Activated T-cell treated with anti-CD3 and anti-CD28 coated beads, Interleukin-2, amount 50 U/mL, for 24 hours (primary cell): ENCODE measurements at regions not wholly inside any gene's neighbourhood (a gene's known extent, or its start where the extent isn't known, plus 50 kb on each side); places are given as distances from the start of the nearest gene placed in this dataset.
"Not testable (repeated sequence)": the region's sequence is repeated elsewhere in the genome, so short reads cannot be mapped to it uniquely, and the experiment has no call there.

ENCODE experiments used
- DNase-seq: peaks from one replicate; pipeline ENCODE4 v3.0.0-alpha.2; 2020
- H3K27ac Mint-ChIP-seq: 2 replicates; pipeline ENCODE4 v1.8.0; 2020; ENCODE audit warnings: mild to moderate bottlenecking, mixed read lengths
- H3K27me3 Mint-ChIP-seq: 2 replicates; pipeline ENCODE4 v1.8.0; 2020; ENCODE audit warnings: mixed read lengths
- H3K36me3 Mint-ChIP-seq: 2 replicates; pipeline ENCODE4 v1.8.0; 2020; ENCODE audit warnings: low read depth, mixed read lengths
- H3K4me1 Mint-ChIP-seq: 2 replicates; pipeline ENCODE4 v1.8.0; 2020; ENCODE audit warnings: low read depth, mixed read lengths
- H3K4me3 Mint-ChIP-seq: 2 replicates; pipeline ENCODE4 v1.8.0; 2020; ENCODE audit warnings: mild to moderate bottlenecking, moderate library complexity, mixed read lengths
- H3K9me3 Mint-ChIP-seq: 2 replicates; pipeline ENCODE4 v1.8.0; 2020; ENCODE audit warnings: mixed read lengths

DNA sequence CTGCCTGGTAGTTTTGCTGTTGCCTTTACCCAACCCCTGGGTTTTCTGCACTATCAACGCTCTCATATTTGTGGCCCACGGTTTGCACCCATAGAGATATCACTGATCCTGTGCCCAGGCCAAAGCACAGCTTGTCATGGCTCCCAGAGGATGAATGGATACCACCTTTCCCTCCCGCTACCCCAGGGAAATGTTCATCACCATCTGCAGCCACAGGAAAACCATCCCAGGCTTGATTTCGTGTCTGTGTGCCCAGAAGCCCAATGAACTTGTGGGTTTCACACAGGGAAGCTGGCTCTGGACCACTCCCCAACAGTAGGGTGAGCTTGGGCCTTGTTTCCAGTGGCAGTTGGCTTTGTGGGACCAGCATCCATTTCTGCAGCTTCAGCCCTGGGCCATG, 143.1 kb upstream of the GDF10 start:
- peaks cover 18% of the 10 kb centered on the region for H3K4me1 Mint-ChIP-seq
- H3K27ac Mint-ChIP-seq, result no peak overlapping the region
- no peaks in the 10 kb centered on the region for H3K27me3 Mint-ChIP-seq
- H3K4me3 Mint-ChIP-seq, result no peak overlapping the region
- no peaks in the 10 kb centered on the region for H3K36me3 Mint-ChIP-seq
- H3K9me3 Mint-ChIP-seq, result peaks cover 27% of the 10 kb centered on the region
- no peak for DNase-seq

GRCh38 chr10:47158116-47159071, 141.6 kb upstream of the GDF10 start:
- DNase-seq, result no peak
- Mint-ChIP-seq H3K36me3 (no peaks in the 10 kb centered on the region), H3K27ac (no peak overlapping the region), H3K9me3 (peaks cover 24% of the 10 kb centered on the region), H3K27me3 (no peaks in the 10 kb centered on the region), H3K4me3 (no peak overlapping the region), H3K4me1 (peaks cover 9% of the 10 kb centered on the region)

- H3K27me3 Mint-ChIP-seq, result no peaks in the 10 kb centered on the region
- H3K36me3 Mint-ChIP-seq, result no peaks in the 10 kb centered on the region
- H3K27ac Mint-ChIP-seq, result no peak overlapping the region
- peaks cover 20% of the 10 kb centered on the region for H3K9me3 Mint-ChIP-seq
- no peak for DNase-seq
- H3K4me3 Mint-ChIP-seq, result no peak overlapping the region
- peaks cover 10% of the 10 kb centered on the region for H3K4me1 Mint-ChIP-seq
Observed at GRCh38 chr10:47159361-47160260, 140.4 kb upstream of the GDF10 start.

- peaks cover 13% of the 10 kb centered on the region for H3K9me3 Mint-ChIP-seq
- H3K36me3 Mint-ChIP-seq, result no peaks in the 10 kb centered on the region
- peaks cover 18% of the 10 kb centered on the region for H3K4me1 Mint-ChIP-seq
- no peak for DNase-seq
- no peak overlapping the region for H3K4me3 Mint-ChIP-seq
- H3K27me3 Mint-ChIP-seq, result no peaks in the 10 kb centered on the region
- H3K27ac Mint-ChIP-seq, result no peak overlapping the region
Observed at GRCh38 chr10:47160261-47160908, 139.6 kb upstream of the GDF10 start.

GRCh38 chr10:47160967-47161366, 139.0 kb upstream of the GDF10 start:
- Mint-ChIP-seq H3K4me1 (peaks cover 24% of the 10 kb centered on the region), H3K9me3 (peaks cover 7% of the 10 kb centered on the region), H3K36me3 (no peaks in the 10 kb centered on the region), H3K27me3 (no peaks in the 10 kb centered on the region), H3K4me3 (no peak overlapping the region), H3K27ac (no peak overlapping the region)
- DNase-seq, result no peak

DNA sequence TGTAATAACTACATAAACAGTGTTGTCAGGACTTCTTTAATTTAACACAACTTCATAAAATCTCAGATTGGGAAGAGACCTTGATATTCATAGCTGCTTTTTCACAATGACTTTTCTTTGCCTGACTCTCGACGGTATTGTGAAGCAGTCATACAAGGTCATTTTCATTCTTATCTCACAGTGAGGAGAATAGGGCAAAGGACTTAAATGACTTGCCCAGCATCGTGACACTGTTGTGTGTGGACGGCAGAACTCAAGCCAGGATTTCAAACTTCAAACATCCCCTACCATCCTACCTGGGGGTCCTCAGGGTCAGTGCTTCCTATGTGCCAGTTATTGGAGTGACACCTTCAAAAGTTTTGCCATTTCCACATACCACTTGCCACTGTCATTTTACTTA, 138.5 kb upstream of the GDF10 start:
- Mint-ChIP-seq H3K4me1 (peaks cover 29% of the 10 kb centered on the region), H3K9me3 (peaks cover 8% of the 10 kb centered on the region), H3K4me3 (no peak overlapping the region), H3K36me3 (no peaks in the 10 kb centered on the region), H3K27me3 (no peaks in the 10 kb centered on the region), H3K27ac (no peak overlapping the region)
- DNase-seq, result no peak

DNA sequence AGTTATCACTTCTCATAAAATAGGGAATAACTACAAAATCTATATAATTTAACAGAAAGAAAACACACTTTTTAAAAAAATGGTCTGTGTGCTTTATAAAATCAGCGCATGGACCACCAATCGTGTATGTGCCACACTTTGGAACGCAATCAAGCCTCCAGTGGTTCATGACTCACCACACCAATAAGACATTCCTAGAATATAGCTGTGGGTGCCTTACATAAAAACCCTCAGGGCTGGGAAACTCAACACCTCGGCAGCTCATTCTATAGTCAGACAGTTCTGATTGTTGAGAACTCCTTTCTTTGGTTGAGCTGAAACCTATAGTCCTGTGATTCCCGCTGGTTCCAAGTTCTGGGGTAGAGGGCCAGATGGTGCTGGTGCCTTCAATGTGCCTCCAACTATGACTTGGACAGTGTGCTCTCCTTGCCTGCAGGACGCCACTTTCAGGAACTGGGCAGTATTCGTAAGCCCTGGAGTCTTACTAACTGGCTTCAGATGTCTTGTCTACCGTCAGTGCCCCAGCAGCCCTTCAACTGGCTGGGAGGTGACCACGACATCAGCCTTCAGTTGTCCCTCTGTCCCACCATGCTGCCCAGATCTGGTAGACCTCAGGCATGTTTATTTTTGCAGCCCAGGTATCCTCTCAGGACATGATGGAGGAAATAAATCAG, 135.7 kb upstream of the GDF10 start:
- Mint-ChIP-seq H3K9me3 (peaks cover 6% of the 10 kb centered on the region), H3K4me1 (peaks cover 34% of the 10 kb centered on the region), H3K4me3 (no peak overlapping the region), H3K27ac (peak overlapping the region; percentile 90), H3K36me3 (no peaks in the 10 kb centered on the region), H3K27me3 (no peaks in the 10 kb centered on the region)
- DNase-seq, result no peak

DNA sequence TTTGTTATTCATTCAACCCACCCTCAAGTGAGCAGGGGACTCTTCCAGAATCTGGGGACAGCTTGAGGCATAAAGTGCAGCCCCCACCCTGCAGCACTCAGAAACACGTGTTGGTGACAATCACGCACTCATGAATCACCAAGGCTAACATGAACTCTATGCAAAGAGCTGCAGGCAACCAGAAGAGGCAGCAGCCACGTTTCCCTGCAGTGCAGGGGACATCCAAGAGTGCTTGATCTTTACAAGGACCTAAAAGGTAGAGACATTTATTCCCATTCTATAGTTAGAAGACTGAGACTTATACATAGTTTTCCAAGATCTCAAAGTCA, 135.2 kb upstream of the GDF10 start:
- no peaks in the 10 kb centered on the region for H3K36me3 Mint-ChIP-seq
- peak overlapping the region; percentile 90 for H3K27ac Mint-ChIP-seq
- H3K27me3 Mint-ChIP-seq, result no peaks in the 10 kb centered on the region
- peaks cover 9% of the 10 kb centered on the region for H3K9me3 Mint-ChIP-seq
- DNase-seq, result no peak
- H3K4me1 Mint-ChIP-seq, result peaks cover 36% of the 10 kb centered on the region
- no peak overlapping the region for H3K4me3 Mint-ChIP-seq

- Mint-ChIP-seq H3K4me1 (peaks cover 36% of the 10 kb centered on the region), H3K27ac (peak overlapping the region; percentile 90), H3K4me3 (peak overlapping the region; percentile 67), H3K36me3 (no peaks in the 10 kb centered on the region), H3K9me3 (peaks cover 11% of the 10 kb centered on the region), H3K27me3 (no peaks in the 10 kb centered on the region)
- DNase-seq, result no peak
Observed at GRCh38 chr10:47165168-47165710, 134.8 kb upstream of the GDF10 start.

GRCh38 chr10:47165711-47166404, 134.1 kb upstream of the GDF10 start:
- Mint-ChIP-seq H3K27me3 (no peaks in the 10 kb centered on the region), H3K9me3 (peaks cover 11% of the 10 kb centered on the region), H3K4me3 (peak overlapping the region; percentile 67), H3K27ac (peak overlapping the region; percentile 90), H3K36me3 (no peaks in the 10 kb centered on the region), H3K4me1 (peaks cover 35% of the 10 kb centered on the region)
- peak; percentile 71 for DNase-seq

DNA sequence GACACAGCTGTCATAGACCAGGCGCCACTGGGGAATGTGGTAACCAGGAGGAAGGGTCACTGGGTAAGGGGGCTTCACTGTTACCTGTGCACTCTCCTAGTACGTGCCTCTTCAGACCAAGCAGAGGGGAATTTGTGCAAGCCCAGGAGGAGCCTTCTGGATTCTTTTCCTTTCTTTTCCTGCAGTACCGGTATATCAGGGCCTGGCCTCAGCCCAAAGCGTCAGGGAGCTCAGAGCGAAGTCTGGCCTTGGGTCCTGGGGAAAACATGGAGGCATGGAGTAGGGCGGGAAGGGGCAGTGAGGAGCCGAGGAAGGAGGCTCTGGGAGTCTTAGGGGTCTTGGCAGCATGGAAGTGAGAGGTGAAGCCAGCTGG, 133.6 kb upstream of the GDF10 start:
- Mint-ChIP-seq H3K4me1 (peaks cover 30% of the 10 kb centered on the region), H3K9me3 (peaks cover 11% of the 10 kb centered on the region), H3K27me3 (no peaks in the 10 kb centered on the region), H3K36me3 (no peaks in the 10 kb centered on the region), H3K27ac (peak overlapping the region; percentile 90), H3K4me3 (no peak overlapping the region)
- DNase-seq, result no peak

GRCh38 chr10:47166808-47167581, 133.0 kb upstream of the GDF10 start:
- Mint-ChIP-seq H3K27ac (peak overlapping the region; percentile 41), H3K4me1 (peaks cover 29% of the 10 kb centered on the region), H3K9me3 (peaks cover 11% of the 10 kb centered on the region)
- H3K27me3 Mint-ChIP-seq, DNase-seq, H3K4me3 Mint-ChIP-seq, H3K36me3 Mint-ChIP-seq: not testable (repeated sequence)

GRCh38 chr10:47167591-47167990, 132.4 kb upstream of the GDF10 start:
- Mint-ChIP-seq H3K27me3 (no peaks in the 10 kb centered on the region), H3K4me3 (no peak overlapping the region), H3K4me1 (peaks cover 29% of the 10 kb centered on the region), H3K9me3 (peaks cover 11% of the 10 kb centered on the region), H3K27ac (no peak overlapping the region), H3K36me3 (no peaks in the 10 kb centered on the region)
- DNase-seq, result no peak
